ENCODE measurements at regions not wholly inside any gene's neighbourhood (a gene's known extent, or its start where the extent isn't known, plus 50 kb on each side); places are given as distances from the start of the nearest gene placed in this dataset.

- no peak for TF ChIP-seq CTCF (IDR thresholded peaks at IDR 0.05)
- no peak for TF ChIP-seq POLR2A (IDR thresholded peaks at IDR 0.05)
Observed at GRCh38 chr7:94154182-94154581, 150.0 kb upstream of the BET1 start.
